HFFc6 (cell line): ENCODE measurements at regions not wholly inside any gene's neighbourhood (a gene's known extent, or its start where the extent isn't known, plus 50 kb on each side); places are given as distances from the start of the nearest gene placed in this dataset.

Source experiments
- DNase-seq: peaks from one replicate; pipeline ENCODE4 v3.0.0-alpha.2; 2018
- H3K27ac Mint-ChIP-seq: 2 replicates; pipeline ENCODE4 v1.8.0; 2020; ENCODE audit warnings: mild to moderate bottlenecking, mixed read lengths
- H3K27me3 Mint-ChIP-seq: 2 replicates; pipeline ENCODE4 v1.8.0; 2021; ENCODE audit warnings: mild to moderate bottlenecking, moderate library complexity, mixed read lengths; ENCODE audit not compliant: insufficient read depth
- H3K36me3 Mint-ChIP-seq: 2 replicates; pipeline ENCODE4 v1.8.0; 2021; ENCODE audit warnings: low read depth, mixed read lengths
- H3K4me1 Mint-ChIP-seq: 2 replicates; pipeline ENCODE4 v1.8.0; 2020; ENCODE audit warnings: low read depth, mixed read lengths
- H3K4me3 Mint-ChIP-seq: 2 replicates; pipeline ENCODE4 v1.8.0; 2020; ENCODE audit warnings: mild to moderate bottlenecking, moderate library complexity, mixed read lengths
- H3K9me3 Mint-ChIP-seq: 2 replicates; pipeline ENCODE4 v1.8.0; 2020; ENCODE audit warnings: mild to moderate bottlenecking, mixed read lengths
- CTCF ChIP-seq: fragments of 200-600 bp; sonication (generic); IDR thresholded peaks from 2 replicates; pipeline ENCODE4 v1.5.0; 2021; ENCODE audit warnings: antibody characterized with exemption, mild to moderate bottlenecking

GRCh38 chr6:14274546-14275492 lies 157.2 kb downstream of the CD83 start:
- H3K4me3 Mint-ChIP-seq = no peak overlapping the region
- peaks cover 20% of the 10 kb centered on the region for H3K9me3 Mint-ChIP-seq
- H3K36me3 Mint-ChIP-seq = no peaks in the 10 kb centered on the region
- DNase-seq = no peak
- no peak overlapping the region for H3K27ac Mint-ChIP-seq
- no peak for TF ChIP-seq CTCF
- H3K4me1 Mint-ChIP-seq = peaks cover 41% of the 10 kb centered on the region
- H3K27me3 Mint-ChIP-seq = peaks cover 5% of the 10 kb centered on the region

GRCh38 chr6:14275493-14275851 lies 157.9 kb downstream of the CD83 start:
- Mint-ChIP-seq H3K4me3 (no peak overlapping the region), H3K9me3 (peaks cover 20% of the 10 kb centered on the region), H3K36me3 (no peaks in the 10 kb centered on the region), H3K27ac (no peak overlapping the region), H3K4me1 (peaks cover 40% of the 10 kb centered on the region), H3K27me3 (peaks cover 7% of the 10 kb centered on the region)
- no peak for TF ChIP-seq CTCF
- DNase-seq = no peak

- TF ChIP-seq CTCF = no peak
- no peak for DNase-seq
- no peaks in the 10 kb centered on the region for H3K36me3 Mint-ChIP-seq
- peaks cover 7% of the 10 kb centered on the region for H3K27me3 Mint-ChIP-seq
- no peak overlapping the region for H3K27ac Mint-ChIP-seq
- peaks cover 34% of the 10 kb centered on the region for H3K4me1 Mint-ChIP-seq
- no peak overlapping the region for H3K4me3 Mint-ChIP-seq
- H3K9me3 Mint-ChIP-seq = peaks cover 20% of the 10 kb centered on the region
These were observed 158.5 kb downstream of the CD83 start for GRCh38 chr6:14276071-14276470.

GRCh38 chr6:14276667-14277404 lies 159.3 kb downstream of the CD83 start:
- Mint-ChIP-seq H3K27ac (no peak overlapping the region), H3K36me3 (no peaks in the 10 kb centered on the region), H3K4me3 (no peak overlapping the region), H3K27me3 (peaks cover 7% of the 10 kb centered on the region), H3K9me3 (peaks cover 20% of the 10 kb centered on the region), H3K4me1 (peaks cover 26% of the 10 kb centered on the region)
- DNase-seq = no peak
- TF ChIP-seq CTCF = no peak

GRCh38 chr6:14277405-14277930 lies 159.9 kb downstream of the CD83 start:
- no peak overlapping the region for H3K4me3 Mint-ChIP-seq
- no peak for TF ChIP-seq CTCF
- H3K9me3 Mint-ChIP-seq = peaks cover 14% of the 10 kb centered on the region
- peaks cover 7% of the 10 kb centered on the region for H3K27me3 Mint-ChIP-seq
- H3K27ac Mint-ChIP-seq = no peak overlapping the region
- no peak for DNase-seq
- H3K36me3 Mint-ChIP-seq = no peaks in the 10 kb centered on the region
- H3K4me1 Mint-ChIP-seq = peaks cover 20% of the 10 kb centered on the region; the same call in 1 of the 2 replicates
